Endothelial cell of umbilical vein (primary cell): ENCODE measurements at regions not wholly inside any gene's neighbourhood (a gene's known extent, or its start where the extent isn't known, plus 50 kb on each side); places are given as distances from the start of the nearest gene placed in this dataset.

ENCODE experiments used
- EZH2 ChIP-seq: IDR thresholded peaks from 2 replicates; pipeline ENCODE4 v1.6.1; 2012; ENCODE audit warnings: borderline replicate concordance, low read depth, mild to moderate bottlenecking, moderate library complexity, low read length, inconsistent platforms; ENCODE audit not compliant: severe bottlenecking
- MAX ChIP-seq: IDR thresholded peaks from 2 replicates; pipeline ENCODE4 v1.6.1; 2011; ENCODE audit not compliant: insufficient read depth, insufficient read length
- POLR2AphosphoS5 ChIP-seq: IDR thresholded peaks from 2 replicates; pipeline ENCODE4 v1.6.1; 2012; ENCODE audit warnings: low read depth, mild to moderate bottlenecking, control low read depth, low read length, moderate library complexity; ENCODE audit not compliant: insufficient read depth
- TF ChIP-seq, protein P1 (sequence below), 2 donors: IDR thresholded peaks; 1 replicate in 1 of 2; 2 replicates in 1 of 2; pipeline ENCODE4 v1.5.1; 2011; ENCODE audit warnings: low read length in 2 of 2, mild to moderate bottlenecking in 2 of 2, moderate library complexity in 2 of 2, control low read depth in 1 of 2, inconsistent platforms in 1 of 2, low read depth in 1 of 2; ENCODE audit not compliant: insufficient read depth in 1 of 2; ENCODE audit errors: extremely low read depth in 1 of 2

- TF ChIP-seq, protein P1, sequence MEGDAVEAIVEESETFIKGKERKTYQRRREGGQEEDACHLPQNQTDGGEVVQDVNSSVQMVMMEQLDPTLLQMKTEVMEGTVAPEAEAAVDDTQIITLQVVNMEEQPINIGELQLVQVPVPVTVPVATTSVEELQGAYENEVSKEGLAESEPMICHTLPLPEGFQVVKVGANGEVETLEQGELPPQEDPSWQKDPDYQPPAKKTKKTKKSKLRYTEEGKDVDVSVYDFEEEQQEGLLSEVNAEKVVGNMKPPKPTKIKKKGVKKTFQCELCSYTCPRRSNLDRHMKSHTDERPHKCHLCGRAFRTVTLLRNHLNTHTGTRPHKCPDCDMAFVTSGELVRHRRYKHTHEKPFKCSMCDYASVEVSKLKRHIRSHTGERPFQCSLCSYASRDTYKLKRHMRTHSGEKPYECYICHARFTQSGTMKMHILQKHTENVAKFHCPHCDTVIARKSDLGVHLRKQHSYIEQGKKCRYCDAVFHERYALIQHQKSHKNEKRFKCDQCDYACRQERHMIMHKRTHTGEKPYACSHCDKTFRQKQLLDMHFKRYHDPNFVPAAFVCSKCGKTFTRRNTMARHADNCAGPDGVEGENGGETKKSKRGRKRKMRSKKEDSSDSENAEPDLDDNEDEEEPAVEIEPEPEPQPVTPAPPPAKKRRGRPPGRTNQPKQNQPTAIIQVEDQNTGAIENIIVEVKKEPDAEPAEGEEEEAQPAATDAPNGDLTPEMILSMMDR (IDR thresholded peaks at IDR 0.05; ENCODE audit: extremely low read depth in 1 of 2, insufficient read depth in 1 of 2, low read depth in 1 of 2, low read length in 2 of 2): no peak
- TF ChIP-seq MAX (no peak), POLR2AphosphoS5 (no peak), EZH2 (no peak)
Measured at GRCh38 chr5:138697720-138698360, 55.4 kb upstream of the CTNNA1 start.
